DND-41 (cell line): ENCODE measurements at regions not wholly inside any gene's neighbourhood (a gene's known extent, or its start where the extent isn't known, plus 50 kb on each side); places are given as distances from the start of the nearest gene placed in this dataset.

Experiments used
- ATAC-seq: fragments of 200-7000 bp; cut with Tn5 transposase; 3 replicates; pipeline ENCODE4 v1.9.1; 2021; ENCODE audit warnings: low read depth; ENCODE audit not compliant: insufficient read depth
- DNase-seq: peaks from one replicate; pipeline ENCODE4 v3.0.0-alpha.2; 2020
- H2AFZ ChIP-seq: 2 replicates; pipeline ENCODE4 v1.6.0; 2012; ENCODE audit warnings: low read depth, low read length
- H3K27ac ChIP-seq: 2 replicates; pipeline ENCODE4 v1.5.1; 2012; ENCODE audit warnings: low read length, inconsistent platforms
- H3K27me3 ChIP-seq: fragments of 200-600 bp; sonication (generic); 2 replicates; pipeline ENCODE4 v1.6.0; 2012; ENCODE audit warnings: low read length, mild to moderate bottlenecking, inconsistent platforms; ENCODE audit not compliant: insufficient read depth, poor library complexity
- H3K36me3 ChIP-seq: 2 replicates; pipeline ENCODE4 v1.5.1; 2012; ENCODE audit warnings: low read length, inconsistent platforms; ENCODE audit not compliant: insufficient read depth
- H3K4me1 ChIP-seq: 2 replicates; pipeline ENCODE4 v1.5.1; 2012; ENCODE audit warnings: mild to moderate bottlenecking, low read length; ENCODE audit not compliant: insufficient read depth
- H3K4me2 ChIP-seq: 2 replicates; pipeline ENCODE4 v1.6.0; 2012; ENCODE audit warnings: mild to moderate bottlenecking, moderate library complexity, low read length, inconsistent platforms; ENCODE audit not compliant: insufficient read depth
- H3K4me3 ChIP-seq, 2 experiments: fragments of 200-600 bp in 1 of 2; shearing (Covaris generic) in 1 of 2; 2 replicates each; pipeline ENCODE4 v1.5.1; 2012 to 2016; ENCODE audit warnings: inconsistent platforms in 2 of 2, low read length in 2 of 2, mild to moderate bottlenecking in 2 of 2, low read depth in 1 of 2, moderate library complexity in 1 of 2
- H3K79me2 ChIP-seq: 2 replicates; pipeline ENCODE4 v1.6.0; 2012; ENCODE audit warnings: low read length, inconsistent platforms; ENCODE audit not compliant: insufficient read depth
- H3K9ac ChIP-seq: 2 replicates; pipeline ENCODE4 v1.6.0; 2012; ENCODE audit warnings: low read depth, mild to moderate bottlenecking, inconsistent platforms, low read length, moderate library complexity
- H3K9me3 ChIP-seq: 2 replicates; pipeline ENCODE4 v1.5.1; 2012; ENCODE audit warnings: low read length, moderate library complexity, mild to moderate bottlenecking, inconsistent platforms; ENCODE audit not compliant: insufficient read depth, severe bottlenecking
- H4K20me1 ChIP-seq: 2 replicates; pipeline ENCODE4 v1.6.0; 2012; ENCODE audit warnings: low read length; ENCODE audit not compliant: insufficient read depth
- CTCF ChIP-seq: IDR thresholded peaks from 2 replicates; pipeline ENCODE4 v1.5.1; 2012; ENCODE audit warnings: borderline replicate concordance, low read length, moderate library complexity, mild to moderate bottlenecking; ENCODE audit not compliant: poor library complexity, severe bottlenecking; ENCODE audit errors: extremely low read depth
- EZH2 ChIP-seq: IDR thresholded peaks from 3 replicates; pipeline ENCODE4 v1.6.1; 2012; ENCODE audit warnings: borderline replicate concordance, low read depth, mild to moderate bottlenecking, moderate library complexity, low read length, inconsistent platforms; ENCODE audit not compliant: severe bottlenecking

- no peaks in the 10 kb centered on the region for H3K27me3 ChIP-seq
- H3K9ac ChIP-seq = no peak overlapping the region
Measured at GRCh38 chr12:41799671-41800070, 345.0 kb downstream of the GXYLT1 start.

GRCh38 chr12:41795910-41796309, 348.8 kb downstream of the GXYLT1 start:
- Histone ChIP-seq H3K9me3 (peaks cover 3% of the 10 kb centered on the region), H3K4me2 (no peak overlapping the region), H3K9ac (no peak overlapping the region), H3K27ac (no peak overlapping the region), H3K4me1 (no peaks in the 10 kb centered on the region), H3K36me3 (no peaks in the 10 kb centered on the region), H4K20me1 (no peaks in the 10 kb centered on the region), H2AFZ (no peak overlapping the region), H3K27me3 (no peaks in the 10 kb centered on the region), H3K4me3 (no peak overlapping the region), H3K79me2 (no peaks in the 10 kb centered on the region)
- TF ChIP-seq CTCF (no peak), EZH2 (no peak)
- DNase-seq (no peak), ATAC-seq (no peak)

More at GRCh38 chr12:41799671-41800070, 345.0 kb downstream of the GXYLT1 start:
- Histone ChIP-seq H3K36me3 (no peaks in the 10 kb centered on the region), H3K4me3 (no peak overlapping the region), H3K27ac (no peak overlapping the region), H4K20me1 (no peaks in the 10 kb centered on the region), H3K9me3 (no peaks in the 10 kb centered on the region), H3K4me1 (no peaks in the 10 kb centered on the region), H3K4me2 (no peak overlapping the region), H2AFZ (no peak overlapping the region), H3K79me2 (no peaks in the 10 kb centered on the region)
- DNase-seq (no peak), ATAC-seq (no peak)
- TF ChIP-seq CTCF = no peak
- TF ChIP-seq EZH2 = no peak

- TF ChIP-seq EZH2 (no peak), CTCF (no peak)
- DNase-seq (no peak), ATAC-seq (no peak)
- Histone ChIP-seq H3K9ac (no peak overlapping the region), H4K20me1 (no peaks in the 10 kb centered on the region), H3K4me1 (no peaks in the 10 kb centered on the region), H3K27me3 (no peaks in the 10 kb centered on the region), H3K4me2 (no peak overlapping the region), H2AFZ (no peak overlapping the region), H3K4me3 (no peak overlapping the region), H3K79me2 (no peaks in the 10 kb centered on the region), H3K27ac (no peak overlapping the region), H3K36me3 (no peaks in the 10 kb centered on the region), H3K9me3 (peaks cover 6% of the 10 kb centered on the region)
Measured at GRCh38 chr12:41795051-41795600, 349.5 kb downstream of the GXYLT1 start.

GRCh38 chr12:41794336-41794735, 350.3 kb downstream of the GXYLT1 start:
- TF ChIP-seq EZH2 (no peak), CTCF (no peak)
- H3K4me2 ChIP-seq = no peak overlapping the region
- H3K27ac ChIP-seq = no peak overlapping the region
- DNase-seq (no peak), ATAC-seq (no peak)
- H3K36me3 ChIP-seq = no peaks in the 10 kb centered on the region
- no peak overlapping the region for H3K9ac ChIP-seq
- H3K79me2 ChIP-seq = no peaks in the 10 kb centered on the region
- no peaks in the 10 kb centered on the region for H4K20me1 ChIP-seq
- H3K27me3 ChIP-seq = no peaks in the 10 kb centered on the region
- H3K9me3 ChIP-seq = peaks cover 6% of the 10 kb centered on the region
- H3K4me1 ChIP-seq = no peaks in the 10 kb centered on the region
- no peak overlapping the region for H2AFZ ChIP-seq
- no peak overlapping the region for H3K4me3 ChIP-seq
